ENCODE measurements at regions not wholly inside any gene's neighbourhood (a gene's known extent, or its start where the extent isn't known, plus 50 kb on each side); places are given as distances from the start of the nearest gene placed in this dataset.

DNA sequence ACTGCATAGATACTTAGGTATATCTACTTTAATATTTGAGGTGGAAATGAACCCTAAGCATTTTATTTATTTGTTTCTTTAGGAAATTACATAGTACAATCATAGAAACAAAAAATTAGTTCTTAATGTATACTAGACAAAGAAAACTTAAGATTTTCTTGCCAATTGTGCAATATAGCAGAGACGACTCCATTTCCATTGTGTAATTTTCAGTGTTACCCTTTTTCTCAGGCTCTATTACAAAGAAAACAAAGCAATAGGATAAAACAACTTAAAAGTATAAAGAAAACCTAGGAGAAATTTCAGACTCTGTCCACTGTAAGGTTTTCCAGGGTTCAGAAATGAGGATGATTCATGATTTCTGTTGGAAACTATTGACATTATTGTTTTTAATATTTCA lies 89.0 kb upstream of the SERTAD2 start:
- Histone ChIP-seq H4K5ac (ENCODE audit: insufficient read length, low read depth, low read length) (no peak overlapping the region), H3K18ac (ENCODE audit: extremely low read depth, low read length) (no peak overlapping the region), H3K56ac (replicated peaks; ENCODE audit: insufficient read length, low read depth, low read length) (no peak overlapping the region), H3K27ac (ENCODE audit: low read depth, low read length) (no peak overlapping the region), H2BK15ac (ENCODE audit: low read length) (no peak overlapping the region), H3K79me2 (ENCODE audit: control insufficient read depth in 1 of 2, insufficient read depth in 2 of 2, low read length in 2 of 2) (no peaks in the 10 kb centered on the region), H3K4me2 (ENCODE audit: insufficient read depth in 1 of 2, low read depth in 2 of 2, low read length in 2 of 2) (no peak overlapping the region), H3K9ac (replicated peaks in 1 of 4; ENCODE audit: extremely low read depth in 1 of 4, low read depth in 3 of 4, low read length in 3 of 4) (no peak overlapping the region), H3K4me3 (ENCODE audit: extremely low read depth in 1 of 4, insufficient read depth in 2 of 4, low read depth in 3 of 4, low read length in 4 of 4) (no peak overlapping the region), H2AFZ (ENCODE audit: low read length) (no peak overlapping the region), H3K4ac (replicated peaks; ENCODE audit: insufficient read length, low read depth, low read length) (no peak overlapping the region), H3K14ac (ENCODE audit: insufficient read length) (no peak overlapping the region), H2BK20ac (ENCODE audit: low read length) (no peak overlapping the region), H2BK5ac (ENCODE audit: low read depth, low read length) (no peak overlapping the region), H3K4me1 (replicated peaks in 1 of 4; ENCODE audit: control insufficient read depth in 3 of 4, insufficient read depth in 4 of 4, low read length in 3 of 4) (no peaks in the 10 kb centered on the region), H4K20me1 (replicated peaks in 1 of 2; ENCODE audit: control insufficient read depth in 1 of 2, insufficient read depth in 2 of 2, low read length in 2 of 2) (no peaks in the 10 kb centered on the region), H4K8ac (ENCODE audit: extremely low read depth, insufficient read depth, low read length) (no peak overlapping the region), H4K91ac (replicated peaks; ENCODE audit: insufficient read length, low read length) (no peak overlapping the region), H3K36me3 (ENCODE audit: control insufficient read depth in 2 of 4, insufficient read depth in 4 of 4, low read length in 3 of 4) (no peaks in the 10 kb centered on the region), H3K27me3 (replicated peaks in 1 of 4; ENCODE audit: control insufficient read depth in 3 of 4, extremely low read depth in 1 of 4, insufficient read depth in 3 of 4, low read length in 3 of 4) (no peaks in the 10 kb centered on the region), H2BK120ac (replicated peaks; ENCODE audit: low read depth, low read length) (no peak overlapping the region), H3K23me2 (ENCODE audit: low read depth, low read length) (no peaks in the 10 kb centered on the region), H2BK12ac (ENCODE audit: low read depth, low read length) (no peak overlapping the region), H3K23ac (ENCODE audit: insufficient read length) (no peak overlapping the region), H2AK5ac (ENCODE audit: low read depth, low read length) (no peak overlapping the region), H3K9me3 (ENCODE audit: insufficient read depth in 2 of 2, low read depth in 1 of 2, low read length in 1 of 2) (no peaks in the 10 kb centered on the region), H3K79me1 (ENCODE audit: low read depth, low read length) (no peaks in the 10 kb centered on the region)
- CTCF ChIA-PET (ENCODE audit: partially characterized antibody): interaction anchor here (1.7 to 2.1 kb wide), 2 partner anchors 15 to 125 kb away, joined by 4 to 6 read pairs; no protein-coding TSS in a partner anchor
- 96% methylated on average over 1 of the region's 1 CpG; no CpG with 5 or more reads in 1 of the 2 experiments for WGBS, 2 experiments (ENCODE audit: extremely low coverage in 1 of 2, insufficient coverage in 1 of 2, insufficient read length in 1 of 2, insufficient replicate concordance in 2 of 2, low coverage in 1 of 2, low lambda C conversion rate in 2 of 2, missing lambda C conversion rate in 1 of 2)
- no peak for DNase-seq (ENCODE audit: low read depth in 1 of 2, low spot score in 2 of 2)
- POLR2A ChIA-PET (ENCODE audit: partially characterized antibody): interaction anchor here (1.9 kb wide), 1 partner anchor 89 kb away, joined by 4 read pairs; the partner anchor contains the start of gene SERTAD2
- FAIRE-seq: no peak
- no peak for TF ChIP-seq POLR2AphosphoS5 (IDR thresholded peaks at IDR 0.05; ENCODE audit: low read depth, low read length)
- no peak for TF ChIP-seq CREB1 (IDR thresholded peaks at IDR 0.05)
- TF ChIP-seq CTBP2 (IDR thresholded peaks at IDR 0.05; ENCODE audit: borderline replicate concordance, insufficient read depth, insufficient read length, low read length): no peak
- no peak for TF ChIP-seq ASH2L (IDR thresholded peaks at IDR 0.05; ENCODE audit: low read length)
- no peak for TF ChIP-seq TAF7 (optimal IDR thresholded peaks at IDR 0.05; ENCODE audit: borderline replicate concordance, low read depth, low read length)
- no peak for TF ChIP-seq SIRT6 (IDR thresholded peaks at IDR 0.05; ENCODE audit: low read length)

All from H1 (cell line).